A549 (cell line): ENCODE measurements at regions not wholly inside any gene's neighbourhood (a gene's known extent, or its start where the extent isn't known, plus 50 kb on each side); places are given as distances from the start of the nearest gene placed in this dataset.

Experiments used
- RNF2 ChIP-seq: fragments of 200-600 bp; sonication (generic); IDR thresholded peaks from 2 replicates; pipeline ENCODE4 v1.6.1; 2016; ENCODE audit warnings: low read depth, mild to moderate bottlenecking, antibody characterized with exemption, moderate library complexity, borderline replicate concordance
- TF ChIP-seq, protein P1 (sequence below): fragments of >200 bp; sonication (Bioruptor Twin); formaldehyde crosslinking; IDR thresholded peaks from 2 replicates; pipeline ENCODE4 v1.6.1; 2016
- TF ChIP-seq, protein P2 (sequence below): IDR thresholded peaks from 2 replicates; pipeline ENCODE4 v1.6.1; 2012

DNA sequence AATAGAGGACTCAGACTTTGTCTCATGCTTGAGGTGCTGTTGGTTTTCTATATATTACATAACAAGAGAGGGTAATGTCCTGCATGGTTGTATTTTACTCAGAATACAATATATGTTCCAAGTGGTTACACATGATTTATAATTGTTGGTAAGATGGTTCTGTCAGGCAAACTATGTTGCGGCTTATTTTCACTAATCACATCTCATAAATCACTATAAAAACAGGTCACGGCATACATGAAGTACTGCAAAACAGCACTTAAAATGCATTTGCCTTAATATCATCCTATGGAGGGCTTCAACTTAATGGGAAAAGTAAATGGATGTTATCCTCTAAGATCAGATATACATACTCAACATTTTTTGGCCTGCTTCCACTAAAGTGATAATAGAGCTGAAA, 246.0 kb upstream of the ARSJ start:
- TF ChIP-seq, protein P1, sequence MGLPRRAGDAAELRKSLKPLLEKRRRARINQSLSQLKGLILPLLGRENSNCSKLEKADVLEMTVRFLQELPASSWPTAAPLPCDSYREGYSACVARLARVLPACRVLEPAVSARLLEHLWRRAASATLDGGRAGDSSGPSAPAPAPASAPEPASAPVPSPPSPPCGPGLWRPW = no peak
- TF ChIP-seq, protein P2, sequence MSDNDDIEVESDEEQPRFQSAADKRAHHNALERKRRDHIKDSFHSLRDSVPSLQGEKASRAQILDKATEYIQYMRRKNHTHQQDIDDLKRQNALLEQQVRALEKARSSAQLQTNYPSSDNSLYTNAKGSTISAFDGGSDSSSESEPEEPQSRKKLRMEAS = no peak
- TF ChIP-seq RNF2 = no peak
